Adrenal gland (tissue), 9 donors: ENCODE measurements at regions not wholly inside any gene's neighbourhood (a gene's known extent, or its start where the extent isn't known, plus 50 kb on each side); places are given as distances from the start of the nearest gene placed in this dataset.

Source experiments
- DNase-seq, 7 donors: peaks; one replicate each; pipeline ENCODE4 v3.0.0-alpha.2; 2019 to 2020
- H3K27ac ChIP-seq, 5 donors: fragments of 200-600 bp; sonication (generic) in 4 of 5; 1 replicate in 3 of 5; 2 replicates in 2 of 5; pipeline versions ENCODE4 v1.5.1 to v1.8.0; 2016 to 2020; ENCODE audit warnings: mild to moderate bottlenecking in 1 of 5
- H3K27me3 ChIP-seq: fragments of 200-600 bp; 2 replicates; pipeline ENCODE4 v1.8.0; 2021
- H3K36me3 ChIP-seq, 2 donors: fragments of 200-600 bp; replicated peaks in 1 of 2; 1 replicate in 1 of 2; 2 replicates in 1 of 2; pipeline versions ENCODE4 v1.5.1 to v1.8.0; 2018 to 2022
- H3K4me1 ChIP-seq, 2 donors: fragments of 200-600 bp; replicated peaks in 1 of 2; 1 replicate in 1 of 2; 2 replicates in 1 of 2; pipeline versions ENCODE4 v1.5.1 to v1.8.0; 2018 to 2021
- H3K4me3 ChIP-seq, 4 donors: fragments of 200-600 bp; sonication (generic) in 3 of 4; one replicate each; pipeline ENCODE4 v1.5.1; 2016 to 2018
- H3K9me3 ChIP-seq, 3 donors: fragments of 200-600 bp; sonication (generic) in 1 of 3; replicated peaks in 1 of 3; 1 replicate in 2 of 3; 2 replicates in 1 of 3; pipeline versions ENCODE4 v1.5.1 to v1.8.0; 2016 to 2021
- CTCF ChIP-seq, 6 experiments: fragments of 450-650 bp in 4 of 6; fragments of 200-600 bp in 2 of 6; sonication (generic) in 1 of 6; IDR thresholded peaks; 1 replicate in 5 of 6; 2 replicates in 1 of 6; pipeline versions ENCODE4 v1.5.1 to v1.8.0; 2016 to 2021; ENCODE audit warnings: antibody characterized with exemption in 6 of 6, mild to moderate bottlenecking in 2 of 6, moderate library complexity in 1 of 6
- POLR2A ChIP-seq, 2 donors: fragments of 450-650 bp; IDR thresholded peaks; one replicate each; pipeline ENCODE4 v1.6.1; 2017; ENCODE audit warnings: antibody characterized with exemption in 2 of 2, mild to moderate bottlenecking in 2 of 2, moderate library complexity in 1 of 2
- WGBS, 4 donors: extraction: QIAGEN DNeasy Blood & Tissue Kit in 2 of 4; methylation state at CpG; one replicate each; pipeline versions ENCODE4 v1.1.5 to v1.1.7; 2013 to 2017; 5-methylcytosine and 5-hydroxymethylcytosine counted together
- intact Hi-C, 2 donors: fragments of 100-400 bp; cut with DNase I; formaldehyde crosslinking; loops; one replicate each; pipeline versions ENCODE4 v1.14.1 to v1.15.0; 2022 to 2023
- donor health status: healthy with polysubstance abuse.
- donor health status: Bipolar disorder and iron deficiency.
- donor health status: DM: yes; HTN: yes; CAD: no.
- donor health status: DM: no; HTN: no; CAD: no.
- donor health status: DM: no; HTN: no; CAD: no.

- intact Hi-C loops: no loop called here
- Histone ChIP-seq H3K4me3 (no peak overlapping the region), H3K36me3 (no peaks in the 10 kb centered on the region), H3K27ac (no peak overlapping the region), H3K27me3 (peaks cover 24% of the 10 kb centered on the region), H3K9me3 (no peaks in the 10 kb centered on the region), H3K4me1 (peaks cover 0 to 4% of the 10 kb centered on the region in 2 donors)
- DNase-seq: no peak
- WGBS, 4 donors: 69 to 86% (median 77%) methylated on average over 5 to 11 of the region's 11 CpGs
- TF ChIP-seq CTCF (IDR thresholded peaks at IDR 0.05): no peak
- TF ChIP-seq POLR2A (IDR thresholded peaks at IDR 0.05): no peak
Measured at GRCh38 chr20:63070771-63071540, 64.2 kb upstream of the BHLHE23 start.

GRCh38 chr20:63070301-63070625, 63.5 kb upstream of the BHLHE23 start:
- H3K4me1 ChIP-seq: peaks cover 0 to 4% of the 10 kb centered on the region in 2 donors
- no peaks in the 10 kb centered on the region for H3K9me3 ChIP-seq
- no peak overlapping the region for H3K27ac ChIP-seq
- H3K4me3 ChIP-seq: no peak overlapping the region
- peaks cover 24% of the 10 kb centered on the region for H3K27me3 ChIP-seq
- WGBS, 4 donors: 28 to 35% (median 33%) methylated on average over 3 of the region's 3 CpGs
- TF ChIP-seq POLR2A (IDR thresholded peaks at IDR 0.05) (no peak), CTCF (IDR thresholded peaks at IDR 0.05) (no peak)
- no peak for DNase-seq
- intact Hi-C loops: no loop called here
- no peaks in the 10 kb centered on the region for H3K36me3 ChIP-seq

- no peaks in the 10 kb centered on the region for H3K9me3 ChIP-seq
- intact Hi-C loops: no loop called here
- peaks cover 20% of the 10 kb centered on the region for H3K27me3 ChIP-seq
- H3K4me1 ChIP-seq: peaks cover 0 to 4% of the 10 kb centered on the region in 2 donors
- TF ChIP-seq POLR2A (IDR thresholded peaks at IDR 0.05): no peak
- no peak overlapping the region for H3K4me3 ChIP-seq
- no peak overlapping the region for H3K27ac ChIP-seq
- 66 to 82% (median 81%) methylated on average over 3 to 10 of the region's 10 CpGs for WGBS, 4 donors
- no peak for DNase-seq
- no peaks in the 10 kb centered on the region for H3K36me3 ChIP-seq
Measured at GRCh38 chr20:63068711-63069367, 62.1 kb upstream of the BHLHE23 start.

GRCh38 chr20:63067721-63068560, 61.2 kb upstream of the BHLHE23 start:
- H3K4me3 ChIP-seq: no peak overlapping the region
- no peak for DNase-seq
- intact Hi-C loops: no loop called here
- TF ChIP-seq CTCF (IDR thresholded peaks at IDR 0.05) (no peak), POLR2A (IDR thresholded peaks at IDR 0.05) (no peak)
- H3K27ac ChIP-seq: no peak overlapping the region
- WGBS, 4 donors: 70 to 83% (median 74%) methylated on average over 22 to 26 of the region's 26 CpGs
- H3K4me1 ChIP-seq: peaks cover 0 to 4% of the 10 kb centered on the region in 2 donors
- no peaks in the 10 kb centered on the region for H3K36me3 ChIP-seq
- H3K27me3 ChIP-seq: peaks cover 12% of the 10 kb centered on the region
- no peaks in the 10 kb centered on the region for H3K9me3 ChIP-seq
